ENCODE measurements at regions not wholly inside any gene's neighbourhood (a gene's known extent, or its start where the extent isn't known, plus 50 kb on each side); places are given as distances from the start of the nearest gene placed in this dataset.

GRCh38 chr11:110971140-110971539 is 258.9 kb upstream of the ARHGAP20 start:
- H3K27me3 ChIP-seq = no peaks in the 10 kb centered on the region
- no peaks in the 10 kb centered on the region for H3K36me3 ChIP-seq
- no peak for TF ChIP-seq CTCF (IDR thresholded peaks at IDR 0.05)
- H3K27ac ChIP-seq = no peak overlapping the region
- no peak overlapping the region for H3K4me3 ChIP-seq (ENCODE audit: low read depth in 1 of 2, low read length in 1 of 2)
- no peaks in the 10 kb centered on the region for H3K9me3 ChIP-seq
- H3K4me1 ChIP-seq (ENCODE audit: control insufficient read depth in 1 of 2, insufficient read depth in 1 of 2, low read depth in 1 of 2, low read length in 1 of 2) = no peaks in the 10 kb centered on the region

GRCh38 chr11:110968348-110969062 is 256.3 kb upstream of the ARHGAP20 start:
- no peaks in the 10 kb centered on the region for H3K27me3 ChIP-seq
- no peaks in the 10 kb centered on the region for H3K4me1 ChIP-seq (ENCODE audit: control insufficient read depth in 1 of 2, insufficient read depth in 1 of 2, low read depth in 1 of 2, low read length in 1 of 2)
- H3K36me3 ChIP-seq = no peaks in the 10 kb centered on the region
- no peaks in the 10 kb centered on the region for H3K9me3 ChIP-seq
- no peak for TF ChIP-seq CTCF (IDR thresholded peaks at IDR 0.05)
- H3K27ac ChIP-seq = no peak overlapping the region
- H3K4me3 ChIP-seq (ENCODE audit: low read depth in 1 of 2, low read length in 1 of 2) = no peak overlapping the region

GRCh38 chr11:110966131-110966530 is 253.9 kb upstream of the ARHGAP20 start:
- Histone ChIP-seq H3K9me3 (no peaks in the 10 kb centered on the region), H3K27ac (no peak overlapping the region), H3K36me3 (no peaks in the 10 kb centered on the region), H3K4me1 (ENCODE audit: control insufficient read depth in 1 of 2, insufficient read depth in 1 of 2, low read depth in 1 of 2, low read length in 1 of 2) (no peaks in the 10 kb centered on the region), H3K4me3 (ENCODE audit: low read depth in 1 of 2, low read length in 1 of 2) (no peak overlapping the region), H3K27me3 (no peaks in the 10 kb centered on the region)
- TF ChIP-seq CTCF (IDR thresholded peaks at IDR 0.05) = no peak

- Histone ChIP-seq H3K4me3 (ENCODE audit: low read depth in 1 of 2, low read length in 1 of 2) (no peak overlapping the region), H3K36me3 (no peaks in the 10 kb centered on the region), H3K4me1 (ENCODE audit: control insufficient read depth in 1 of 2, insufficient read depth in 1 of 2, low read depth in 1 of 2, low read length in 1 of 2) (no peaks in the 10 kb centered on the region), H3K9me3 (no peaks in the 10 kb centered on the region), H3K27ac (no peak overlapping the region), H3K27me3 (no peaks in the 10 kb centered on the region)
- no peak for TF ChIP-seq CTCF (IDR thresholded peaks at IDR 0.05)
These were observed 250.7 kb upstream of the ARHGAP20 start for GRCh38 chr11:110962921-110963320.

GRCh38 chr11:110960167-110960566 is 247.9 kb upstream of the ARHGAP20 start:
- H3K27ac ChIP-seq = no peak overlapping the region
- H3K27me3 ChIP-seq = no peaks in the 10 kb centered on the region
- H3K9me3 ChIP-seq = no peaks in the 10 kb centered on the region
- no peaks in the 10 kb centered on the region for H3K4me1 ChIP-seq (ENCODE audit: control insufficient read depth in 1 of 2, insufficient read depth in 1 of 2, low read depth in 1 of 2, low read length in 1 of 2)
- no peak overlapping the region for H3K4me3 ChIP-seq (ENCODE audit: low read depth in 1 of 2, low read length in 1 of 2)
- TF ChIP-seq CTCF (IDR thresholded peaks at IDR 0.05) = no peak
- no peaks in the 10 kb centered on the region for H3K36me3 ChIP-seq
